Muscle of leg (tissue), 3 donors: ENCODE measurements at regions not wholly inside any gene's neighbourhood (a gene's known extent, or its start where the extent isn't known, plus 50 kb on each side); places are given as distances from the start of the nearest gene placed in this dataset.
A peak's percentile ranks its signal among the peaks of the same experiment; 100 is the strongest.
"Not testable (repeated sequence)": the region's sequence is repeated elsewhere in the genome, so short reads cannot be mapped to it uniquely, and the experiment has no call there.

ENCODE experiments used
- DNase-seq: peaks from one replicate; pipeline ENCODE4 v3.0.0; 2013
- H3K27ac ChIP-seq: one replicate; pipeline ENCODE4 v1.5.1; 2013; ENCODE audit warnings: mild to moderate bottlenecking, low read length, control low read depth
- H3K27me3 ChIP-seq: one replicate; pipeline ENCODE4 v1.6.1; 2013; ENCODE audit warnings: low read length; ENCODE audit not compliant: control insufficient read depth, insufficient read depth
- H3K36me3 ChIP-seq: one replicate; pipeline ENCODE4 v1.6.1; 2013; ENCODE audit warnings: low read length; ENCODE audit not compliant: control insufficient read depth, insufficient read depth
- H3K4me1 ChIP-seq: one replicate; pipeline ENCODE4 v1.6.1; 2013; ENCODE audit warnings: low read length; ENCODE audit not compliant: control insufficient read depth, insufficient read depth
- H3K4me3 ChIP-seq: one replicate; pipeline ENCODE4 v1.5.1; 2013; ENCODE audit warnings: low read length, control low read depth
- H3K9me3 ChIP-seq: replicated peaks from 2 replicates; pipeline ENCODE4 v1.6.1; 2013; ENCODE audit warnings: low read depth, low read length; ENCODE audit not compliant: control insufficient read depth
- WGBS: methylation state at CpG from one replicate; pipeline ENCODE4 v1.1.5; 2013; ENCODE audit warnings: missing lambda C conversion rate; ENCODE audit not compliant: insufficient coverage; 5-methylcytosine and 5-hydroxymethylcytosine counted together

DNA sequence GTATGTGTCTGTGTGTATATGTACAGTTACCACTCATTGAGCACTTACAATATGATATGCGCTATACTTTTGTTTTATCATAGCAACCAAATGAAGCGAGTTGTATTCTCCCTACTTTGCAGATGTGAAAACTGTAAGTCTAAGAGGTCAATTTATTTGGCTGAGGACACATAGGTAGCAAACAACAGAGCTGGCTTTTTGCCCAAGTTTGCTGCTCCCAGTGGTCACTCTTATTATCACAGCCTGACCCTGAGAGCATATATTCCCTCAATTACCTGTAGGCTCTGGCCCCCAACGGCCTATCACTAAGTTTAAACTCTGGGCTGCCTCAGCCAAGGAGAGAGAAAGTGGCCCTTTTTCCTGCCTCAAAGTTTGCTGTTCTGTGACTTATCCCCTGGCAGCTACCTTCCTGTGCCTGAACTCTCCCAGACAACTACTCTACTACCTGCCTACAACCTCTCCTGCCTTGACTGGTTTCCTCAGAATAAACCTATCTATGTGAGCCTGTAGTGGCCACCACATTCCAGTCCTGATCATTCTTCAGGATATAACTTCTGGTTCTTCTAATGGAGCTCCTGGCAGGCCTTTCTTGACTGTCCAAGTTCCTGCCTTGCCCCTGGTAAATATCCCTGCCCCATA lies 221.8 kb downstream of the FRK start:
- WGBS: 33% methylated on average over 1 of the region's 3 CpGs
- DNase-seq: peak; percentile 7
- no peaks in the 10 kb centered on the region for H3K36me3 ChIP-seq
- H3K27me3 ChIP-seq: no peaks in the 10 kb centered on the region
- no peak overlapping the region for H3K4me3 ChIP-seq
- H3K9me3 ChIP-seq: no peaks in the 10 kb centered on the region
- H3K27ac ChIP-seq: no peak overlapping the region
- H3K4me1 ChIP-seq: no peaks in the 10 kb centered on the region

- H3K36me3 ChIP-seq: no peaks in the 10 kb centered on the region
- no peaks in the 10 kb centered on the region for H3K4me1 ChIP-seq
- 70% methylated on average over 1 of the region's 4 CpGs for WGBS
- H3K27ac ChIP-seq: no peak overlapping the region
- H3K27me3 ChIP-seq: no peaks in the 10 kb centered on the region
- H3K4me3 ChIP-seq: no peak overlapping the region
- DNase-seq: no peak
- H3K9me3 ChIP-seq: no peaks in the 10 kb centered on the region
Measured at GRCh38 chr6:115838216-115838615, 222.5 kb downstream of the FRK start.

DNA sequence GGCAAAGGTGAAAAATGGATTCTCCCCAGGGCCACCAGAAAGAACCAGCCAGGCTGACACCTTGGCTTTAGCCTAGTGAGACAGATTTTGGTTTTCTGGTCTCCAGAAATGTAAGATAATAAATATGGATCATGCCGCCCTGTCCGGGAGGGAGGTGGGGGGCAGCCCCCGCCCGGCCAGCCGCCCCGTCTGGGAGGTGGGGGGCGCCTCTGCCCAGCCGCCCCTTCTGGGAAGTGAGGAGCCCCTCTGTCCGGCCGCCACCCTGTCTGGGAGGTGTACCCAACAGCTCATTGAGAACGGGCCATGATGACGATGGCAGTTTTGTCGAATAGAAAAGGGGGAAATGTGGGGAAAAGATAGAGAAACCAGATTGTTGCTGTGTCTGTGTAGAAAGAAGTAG lies 224.3 kb downstream of the FRK start:
- not testable (repeated sequence) for H3K4me3 ChIP-seq, H3K4me1 ChIP-seq, DNase-seq, H3K36me3 ChIP-seq, H3K27ac ChIP-seq, H3K27me3 ChIP-seq, H3K9me3 ChIP-seq
- WGBS: no CpG with 5 or more reads among the region's 13 CpGs

GRCh38 chr6:115835314-115835713 lies 225.4 kb downstream of the FRK start:
- H3K27ac ChIP-seq: no peak overlapping the region
- no CpG with 5 or more reads among the region's 2 CpGs for WGBS
- no peak for DNase-seq

DNA sequence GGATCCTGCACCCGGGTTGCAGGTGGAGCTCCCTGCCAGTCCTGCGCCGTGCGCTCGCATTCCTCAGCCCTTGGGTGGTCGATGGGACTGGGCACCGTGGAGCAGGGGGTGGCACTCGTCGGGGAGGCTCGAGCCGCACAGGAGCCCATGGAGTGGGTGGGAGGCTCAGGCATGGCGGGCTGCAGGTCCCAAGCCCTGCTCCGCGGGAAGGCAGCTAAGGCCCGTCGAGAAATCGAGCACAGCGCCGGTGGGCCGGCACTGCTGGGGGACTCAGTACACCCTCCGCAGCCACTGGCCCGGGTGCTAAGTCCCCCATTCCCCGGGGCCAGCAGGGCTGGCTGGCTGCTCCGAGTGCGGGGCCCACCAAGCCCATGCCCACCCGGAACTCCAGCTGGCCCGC lies 226.1 kb downstream of the FRK start:
- not testable (repeated sequence) for H3K27me3 ChIP-seq, H3K9me3 ChIP-seq, H3K4me1 ChIP-seq, DNase-seq, H3K36me3 ChIP-seq, H3K4me3 ChIP-seq, H3K27ac ChIP-seq
- 96% methylated on average over 19 of the region's 27 CpGs for WGBS

More at GRCh38 chr6:115835314-115835713, 225.4 kb downstream of the FRK start:
- Histone ChIP-seq H3K4me3 (no peak overlapping the region), H3K27me3 (no peaks in the 10 kb centered on the region), H3K9me3 (no peaks in the 10 kb centered on the region), H3K36me3 (no peaks in the 10 kb centered on the region), H3K4me1 (no peaks in the 10 kb centered on the region)

GRCh38 chr6:115832786-115833185 lies 227.9 kb downstream of the FRK start:
- Histone ChIP-seq H3K36me3 (no peaks in the 10 kb centered on the region), H3K27me3 (no peaks in the 10 kb centered on the region), H3K4me1 (no peaks in the 10 kb centered on the region), H3K9me3 (no peaks in the 10 kb centered on the region), H3K27ac (no peak overlapping the region), H3K4me3 (no peak overlapping the region)
- WGBS: no CpG with 5 or more reads among the region's 1 CpG
- DNase-seq: peak; percentile 76

- no CpG with 5 or more reads among the region's 1 CpG for WGBS
- Histone ChIP-seq H3K4me1 (no peaks in the 10 kb centered on the region), H3K4me3 (no peak overlapping the region), H3K27ac (no peak overlapping the region), H3K9me3 (no peaks in the 10 kb centered on the region), H3K27me3 (no peaks in the 10 kb centered on the region), H3K36me3 (no peaks in the 10 kb centered on the region)
- DNase-seq: no peak
Measured at GRCh38 chr6:115832186-115832585, 228.5 kb downstream of the FRK start.

DNA sequence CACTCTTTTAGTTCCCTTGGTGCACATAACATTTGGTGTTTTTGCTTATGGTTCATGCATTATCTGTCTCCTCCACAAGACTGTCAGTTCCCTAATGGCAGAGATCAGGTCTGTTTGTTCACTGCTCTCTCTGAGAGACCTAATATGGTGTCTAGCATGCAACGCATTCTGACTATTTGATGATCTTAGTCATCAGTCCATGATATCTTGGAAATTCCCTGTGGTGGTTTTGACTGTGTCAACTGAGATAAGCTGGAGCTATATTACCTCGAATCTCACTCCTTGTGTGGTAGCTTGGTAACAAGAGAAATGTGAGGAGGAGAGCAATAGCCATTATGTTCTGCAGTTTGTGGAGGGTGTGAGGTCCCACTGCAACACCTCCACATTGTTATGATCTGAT lies 229.8 kb downstream of the FRK start:
- no peak overlapping the region for H3K27ac ChIP-seq
- H3K4me1 ChIP-seq: no peaks in the 10 kb centered on the region
- H3K36me3 ChIP-seq: no peaks in the 10 kb centered on the region
- no peak overlapping the region for H3K4me3 ChIP-seq
- H3K27me3 ChIP-seq: no peaks in the 10 kb centered on the region
- H3K9me3 ChIP-seq: no peaks in the 10 kb centered on the region
- no CpG with 5 or more reads among the region's 2 CpGs for WGBS
- no peak for DNase-seq

DNA sequence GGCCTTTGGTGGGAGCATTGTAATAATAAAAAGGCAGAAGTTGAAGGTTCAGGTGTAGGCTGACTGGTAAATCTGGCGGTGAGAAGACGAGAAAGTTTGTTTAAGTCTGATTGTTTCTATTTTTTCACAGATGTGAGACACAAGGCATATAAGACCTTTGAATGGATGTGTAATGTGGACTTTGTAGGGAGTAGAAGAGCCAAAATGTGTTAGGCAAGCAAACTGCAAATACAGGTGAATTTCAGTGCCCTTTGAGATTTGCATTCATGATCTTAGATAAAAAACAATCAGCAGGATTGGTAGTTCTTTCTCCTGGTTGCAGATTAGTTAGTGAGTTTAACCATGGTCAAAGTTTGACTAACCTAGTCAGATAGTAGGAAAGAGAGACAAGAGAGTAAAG lies 238.9 kb downstream of the FRK start:
- Histone ChIP-seq H3K4me1 (no peaks in the 10 kb centered on the region), H3K27me3 (no peaks in the 10 kb centered on the region), H3K36me3 (no peaks in the 10 kb centered on the region), H3K4me3 (no peak overlapping the region), H3K27ac (no peak overlapping the region), H3K9me3 (no peaks in the 10 kb centered on the region)
- 95% methylated on average over 2 of the region's 2 CpGs for WGBS
- DNase-seq: no peak

DNA sequence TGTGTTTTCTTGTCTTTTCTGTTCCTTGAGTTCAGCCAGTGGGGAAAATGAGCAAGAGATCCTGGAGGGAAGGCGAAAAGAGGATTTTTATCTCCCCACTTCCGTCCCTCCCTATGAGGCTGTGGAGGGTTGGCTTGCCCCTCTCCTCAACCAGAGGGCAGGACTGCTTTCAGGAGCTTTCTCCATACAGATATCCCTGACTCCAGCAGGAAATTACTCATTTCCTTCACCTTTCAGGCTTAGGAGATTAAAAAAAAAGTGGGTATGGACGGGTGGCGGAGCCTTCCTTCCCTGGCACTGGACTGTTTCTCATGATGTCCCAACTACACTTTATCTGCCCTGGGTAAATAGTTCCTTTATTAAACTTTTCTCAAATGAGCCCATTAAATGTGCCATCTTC lies 241.2 kb downstream of the FRK start:
- Histone ChIP-seq H3K4me3 (no peak overlapping the region), H3K36me3 (no peaks in the 10 kb centered on the region), H3K27me3 (no peaks in the 10 kb centered on the region), H3K27ac (no peak overlapping the region), H3K9me3 (no peaks in the 10 kb centered on the region), H3K4me1 (no peaks in the 10 kb centered on the region)
- no CpG with 5 or more reads among the region's 4 CpGs for WGBS
- DNase-seq: no peak

- H3K27me3 ChIP-seq: no peaks in the 10 kb centered on the region
- H3K4me3 ChIP-seq: no peak overlapping the region
- no peak for DNase-seq
- WGBS: 33% methylated on average over 2 of the region's 2 CpGs
- no peaks in the 10 kb centered on the region for H3K9me3 ChIP-seq
- H3K36me3 ChIP-seq: no peaks in the 10 kb centered on the region
- H3K4me1 ChIP-seq: no peaks in the 10 kb centered on the region
- no peak overlapping the region for H3K27ac ChIP-seq
Measured at GRCh38 chr6:115817161-115817560, 243.5 kb downstream of the FRK start.
